Heart right ventricle (tissue), 16 donors: ENCODE measurements at regions not wholly inside any gene's neighbourhood (a gene's known extent, or its start where the extent isn't known, plus 50 kb on each side); places are given as distances from the start of the nearest gene placed in this dataset.

Source experiments
- ATAC-seq, 8 donors: fragments of 200-7000 bp; cut with Tn5 transposase; one replicate each; pipeline ENCODE4 v1.9.1; 2020; ENCODE audit warnings: mild to moderate bottlenecking in 8 of 8, moderate library complexity in 8 of 8, moderate number of reproducible peaks in 1 of 8
- DNase-seq, 2 donors: peaks; one replicate each; pipeline ENCODE4 v3.0.0-alpha.2; 2020
- H3K27ac ChIP-seq, 10 donors: fragments of 200-600 bp; sonication (generic) in 2 of 10; one replicate each; pipeline versions ENCODE4 v1.5.0 to v1.8.0; 2020 to 2022; ENCODE audit warnings: mild to moderate bottlenecking in 3 of 10
- H3K27me3 ChIP-seq, 7 donors: fragments of 200-600 bp; one replicate each; pipeline ENCODE4 v1.8.0; 2021 to 2022; ENCODE audit warnings: mild to moderate bottlenecking in 2 of 7
- H3K36me3 ChIP-seq, 9 donors: fragments of 200-600 bp; sonication (generic) in 1 of 9; one replicate each; pipeline versions ENCODE4 v1.5.0 to v1.8.0; 2020 to 2022; ENCODE audit warnings: mild to moderate bottlenecking in 2 of 9
- H3K4me1 ChIP-seq, 9 donors: fragments of 200-600 bp; sonication (generic) in 1 of 9; one replicate each; pipeline versions ENCODE4 v1.5.0 to v1.8.0; 2020 to 2022; ENCODE audit warnings: mild to moderate bottlenecking in 4 of 9
- H3K4me3 ChIP-seq, 10 donors: fragments of 200-600 bp; sonication (generic) in 2 of 10; one replicate each; pipeline versions ENCODE4 v1.5.0 to v1.8.0; 2020 to 2022; ENCODE audit warnings: mild to moderate bottlenecking in 7 of 10, moderate library complexity in 2 of 10
- H3K9me3 ChIP-seq, 11 donors: fragments of 200-600 bp in 10 of 11; sonication (generic) in 2 of 11; one replicate each; pipeline versions ENCODE4 v1.5.0 to v1.8.0; 2013 to 2022; ENCODE audit warnings: mild to moderate bottlenecking in 2 of 11, control low read depth in 1 of 11, moderate library complexity in 1 of 11
- CTCF ChIP-seq, 9 donors: fragments of 200-600 bp; sonication (generic) in 2 of 9; IDR thresholded peaks; one replicate each; pipeline versions ENCODE4 v1.5.0 to v1.8.0; 2021 to 2022; ENCODE audit warnings: antibody characterized with exemption in 9 of 9, mild to moderate bottlenecking in 5 of 9, moderate library complexity in 1 of 9
- WGBS, 2 donors: extraction: QIAGEN DNeasy Blood & Tissue Kit; methylation state at CpG; one replicate each; pipeline ENCODE4 v1.1.7; 2013; ENCODE audit warnings: inconsistent platforms in 1 of 2; 5-methylcytosine and 5-hydroxymethylcytosine counted together
- intact Hi-C, 10 donors: fragments of 100-400 bp; cut with DNase I; formaldehyde crosslinking; loops; one replicate each; pipeline versions ENCODE4 v1.11.1 to v1.14.2; 2022
- donor health status: Arrhythmogenic right ventricular cardiomyopathy.
- donor health status: ischemic (EF 13 %, LVEDD 7.1; RV severe dilation, severe dysfunction).
- donor health status: healthy with polysubstance abuse.
- donor health status: DM: no; HTN: yes; CAD: no.
- donor health status: DM: no; HTN: no; CAD: no.
- donor health status: ischemic (EF 25% LVEDD 6.9; RV normal size, moderate dysfunction).
- donor health status: ischemic (EF 25% LVEDD 5.7; RV mildly dilated, moderate dysfunction).
- donor health status: healthy.
- donor health status: DM: yes; HTN: yes; CAD: no.
- donor health status: Ischemic cardiomyopathy.
- donor health status: ischemic (EF 35%, LVEDD 5.7; RV mildly dilated, moderate dysfunction).
- donor health status: nonischemic (EF 11% LVEDD 7.7; RV severe dilation, severe dysfunction).
- donor health status: DM: yes; HTN: yes; CAD: no.
- donor health status: PGD.
- donor health status: ischemic (EF 29% LVEDD 5.4; RV normal size, mild dysfunction).
- donor health status: nonischemic (EF 23%, LVEDD 6.1; RV moderate dilation, normal function).

GRCh38 chr2:121038891-121039616, 245.9 kb downstream of the TFCP2L1 start:
- intact Hi-C loops = no loop called here
- no peak for TF ChIP-seq CTCF (IDR thresholded peaks at IDR 0.05)

GRCh38 chr2:121039679-121040078, 245.3 kb downstream of the TFCP2L1 start:
- Histone ChIP-seq H3K4me3 (no peak overlapping the region), H3K36me3 (no peaks in the 10 kb centered on the region), H3K27me3 (peaks cover 0 to 15% (median 0%) of the 10 kb centered on the region in 7 donors), H3K4me1 (no peaks in the 10 kb centered on the region), H3K27ac (no peak overlapping the region), H3K9me3 (peaks cover 0 to 10% (median 0%) of the 10 kb centered on the region in 11 donors)
- ATAC-seq (no peak), DNase-seq (no peak)
- WGBS, 2 donors = 42 to 59% methylated on average over 3 of the region's 3 CpGs
- intact Hi-C loops = no loop called here
- TF ChIP-seq CTCF (IDR thresholded peaks at IDR 0.05) = no peak

More at GRCh38 chr2:121038891-121039616, 245.9 kb downstream of the TFCP2L1 start:
- ATAC-seq (no peak), DNase-seq (no peak)
- WGBS, 2 donors = 70 to 71% methylated on average over 8 of the region's 8 CpGs
- Histone ChIP-seq H3K27ac (no peak overlapping the region), H3K4me3 (no peak overlapping the region), H3K27me3 (peaks cover 0 to 18% (median 4%) of the 10 kb centered on the region in 7 donors), H3K4me1 (no peaks in the 10 kb centered on the region), H3K36me3 (no peaks in the 10 kb centered on the region), H3K9me3 (peaks cover 0 to 10% (median 0%) of the 10 kb centered on the region in 11 donors)

GRCh38 chr2:121041516-121041915, 243.5 kb downstream of the TFCP2L1 start:
- no peaks in the 10 kb centered on the region for H3K36me3 ChIP-seq
- peaks cover 0 to 17% (median 0%) of the 10 kb centered on the region in 7 donors for H3K27me3 ChIP-seq
- TF ChIP-seq CTCF (IDR thresholded peaks at IDR 0.05) = no peak
- no peaks in the 10 kb centered on the region for H3K4me1 ChIP-seq
- ATAC-seq (no peak), DNase-seq (no peak)
- WGBS, 2 donors = 2 to 28% methylated on average over 1 of the region's 1 CpG
- no peak overlapping the region for H3K27ac ChIP-seq
- intact Hi-C loops = no loop called here
- H3K9me3 ChIP-seq = peaks cover 0 to 10% (median 0%) of the 10 kb centered on the region in 11 donors
- no peak overlapping the region for H3K4me3 ChIP-seq

- Histone ChIP-seq H3K9me3 (peaks cover 0 to 10% (median 0%) of the 10 kb centered on the region in 11 donors), H3K4me1 (no peaks in the 10 kb centered on the region), H3K27ac (no peak overlapping the region), H3K27me3 (peaks cover 0 to 10% (median 0%) of the 10 kb centered on the region in 7 donors), H3K36me3 (no peaks in the 10 kb centered on the region), H3K4me3 (no peak overlapping the region)
- intact Hi-C loops = no loop called here
- no peak for TF ChIP-seq CTCF (IDR thresholded peaks at IDR 0.05)
- WGBS, 2 donors = 79 to 85% methylated on average over 8 of the region's 8 CpGs
- no peak for ATAC-seq
- DNase-seq = no peak
These were observed 241.8 kb downstream of the TFCP2L1 start for GRCh38 chr2:121043061-121043826.
